Subcutaneous abdominal adipose tissue (tissue), 5 donors: ENCODE measurements at regions not wholly inside any gene's neighbourhood (a gene's known extent, or its start where the extent isn't known, plus 50 kb on each side); places are given as distances from the start of the nearest gene placed in this dataset.

Source experiments
- H3K27ac ChIP-seq: one replicate; pipeline ENCODE4 v1.7.0; 2013; ENCODE audit warnings: low read depth, mild to moderate bottlenecking, inconsistent platforms, low read length, moderate library complexity
- H3K27me3 ChIP-seq, 5 donors: one replicate each; pipeline ENCODE4 v1.7.0; 2013; ENCODE audit warnings: low read length in 5 of 5, inconsistent platforms in 1 of 5; ENCODE audit not compliant: control insufficient read depth in 5 of 5, insufficient read depth in 4 of 5
- H3K36me3 ChIP-seq, 5 donors: one replicate each; pipeline ENCODE4 v1.7.0; 2013; ENCODE audit warnings: low read length in 5 of 5; ENCODE audit not compliant: control insufficient read depth in 5 of 5, insufficient read depth in 5 of 5
- H3K4me1 ChIP-seq, 5 donors: one replicate each; pipeline ENCODE4 v1.7.0; 2013; ENCODE audit warnings: low read length in 5 of 5, mild to moderate bottlenecking in 3 of 5, moderate library complexity in 1 of 5; ENCODE audit not compliant: control insufficient read depth in 5 of 5, insufficient read depth in 5 of 5
- H3K4me3 ChIP-seq, 5 donors: one replicate each; pipeline ENCODE4 v1.7.0; 2013; ENCODE audit warnings: low read length in 5 of 5, low read depth in 1 of 5
- H3K9ac ChIP-seq, 5 donors: one replicate each; pipeline ENCODE4 v1.7.0; 2013; ENCODE audit warnings: low read length in 5 of 5, mild to moderate bottlenecking in 4 of 5, moderate library complexity in 3 of 5
- H3K9me3 ChIP-seq, 5 donors: one replicate each; pipeline ENCODE4 v1.7.0; 2013; ENCODE audit warnings: low read length in 5 of 5; ENCODE audit not compliant: control insufficient read depth in 5 of 5
- donor health status: healthy.
- donor health status: healthy.
- donor health status: healthy.
- donor health status: healthy.
- donor health status: healthy.

DNA sequence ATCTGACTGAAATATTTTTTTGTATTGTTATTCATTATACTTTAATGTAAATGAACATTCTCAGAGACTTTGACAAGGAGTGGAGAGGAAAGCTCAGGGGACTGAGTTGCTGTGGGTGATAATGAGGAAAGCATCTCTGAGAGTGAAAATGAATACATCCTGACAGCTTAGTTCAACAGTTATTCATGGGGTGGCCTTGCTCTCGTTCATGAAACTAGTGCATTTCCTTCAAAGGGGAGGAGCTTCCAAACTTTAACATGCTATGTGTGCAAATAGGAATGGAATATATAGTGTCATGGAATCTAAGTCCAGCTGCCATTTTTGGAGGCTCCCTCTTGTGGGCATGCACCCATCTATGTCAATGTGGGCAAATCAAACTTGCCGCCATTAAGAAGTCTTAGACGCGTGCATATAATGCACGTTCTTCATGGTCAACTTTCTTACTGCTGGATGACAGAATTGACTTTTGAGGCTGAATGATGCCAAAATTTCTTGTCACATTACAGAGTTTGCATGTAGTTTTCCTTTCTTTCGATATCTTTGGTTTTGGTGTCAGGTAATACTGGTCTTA lies 124.3 kb upstream of the TMEM170B start:
- Histone ChIP-seq H3K9me3 (no peaks in the 10 kb centered on the region), H3K36me3 (no peaks in the 10 kb centered on the region), H3K4me1 (peaks cover 0 to 25% (median 20%) of the 10 kb centered on the region in 5 donors), H3K9ac (no peak overlapping the region), H3K27me3 (no peaks in the 10 kb centered on the region), H3K27ac (no peak overlapping the region), H3K4me3 (no peak overlapping the region)

- H3K9me3 ChIP-seq: no peaks in the 10 kb centered on the region
- peak overlapping the region; percentile 33 for H3K27ac ChIP-seq
- H3K36me3 ChIP-seq: no peaks in the 10 kb centered on the region
- H3K9ac ChIP-seq: no peak overlapping the region
- H3K4me3 ChIP-seq: no peak overlapping the region
- no peaks in the 10 kb centered on the region for H3K27me3 ChIP-seq
- peaks cover 0 to 25% (median 20%) of the 10 kb centered on the region in 5 donors for H3K4me1 ChIP-seq
These were observed 124.9 kb upstream of the TMEM170B start for GRCh38 chr6:11412616-11413015.

DNA sequence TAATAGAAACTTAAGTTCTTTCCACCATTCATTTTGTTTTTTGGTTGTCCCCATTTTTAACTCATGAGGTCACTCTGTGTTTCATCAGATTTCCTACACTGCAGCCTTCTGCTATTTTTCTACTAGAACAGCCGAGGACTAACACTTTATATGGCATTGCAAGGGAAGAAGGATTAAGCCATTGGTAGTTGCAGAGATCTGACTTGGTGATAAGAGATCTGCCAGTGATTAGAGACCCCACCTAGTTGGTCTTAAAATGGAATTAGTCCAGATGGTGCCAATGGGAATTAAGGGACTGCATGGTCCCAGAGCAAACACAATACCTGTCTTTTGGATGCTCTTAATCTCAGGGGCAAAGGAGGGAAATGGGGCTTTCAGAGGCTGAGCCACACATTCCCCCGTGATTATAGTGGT lies 125.5 kb upstream of the TMEM170B start:
- Histone ChIP-seq H3K9ac (no peak overlapping the region), H3K27ac (peak overlapping the region; percentile 33), H3K4me3 (no peak overlapping the region), H3K27me3 (no peaks in the 10 kb centered on the region), H3K4me1 (peaks cover 0 to 25% (median 20%) of the 10 kb centered on the region in 5 donors), H3K9me3 (no peaks in the 10 kb centered on the region), H3K36me3 (no peaks in the 10 kb centered on the region)

DNA sequence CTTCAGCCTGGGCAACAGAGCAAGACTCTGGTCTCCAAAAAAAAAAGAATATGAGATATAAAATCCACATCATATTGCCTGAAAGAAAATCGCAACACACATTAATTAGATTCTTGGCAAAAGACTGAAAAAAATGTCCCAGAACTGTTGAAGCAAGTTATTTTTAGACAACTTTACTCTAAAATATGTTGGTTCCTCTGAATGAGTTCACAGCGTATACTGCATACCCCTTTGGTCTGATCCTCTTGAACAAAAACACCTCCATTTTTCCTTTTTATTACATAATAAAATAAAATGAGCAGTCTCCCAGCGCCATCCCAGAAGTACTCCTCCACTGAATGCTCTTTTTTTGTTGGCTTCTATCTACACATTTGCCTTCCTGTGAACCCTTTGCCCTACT lies 126.0 kb upstream of the TMEM170B start:
- Histone ChIP-seq H3K4me1 (peaks cover 0 to 25% (median 20%) of the 10 kb centered on the region in 5 donors), H3K36me3 (no peaks in the 10 kb centered on the region), H3K4me3 (no peak overlapping the region), H3K9me3 (no peaks in the 10 kb centered on the region), H3K9ac (no peak overlapping the region), H3K27me3 (no peaks in the 10 kb centered on the region), H3K27ac (peak overlapping the region; percentile 33)

- Histone ChIP-seq H3K27me3 (no peaks in the 10 kb centered on the region), H3K36me3 (no peaks in the 10 kb centered on the region), H3K9ac (no peak overlapping the region), H3K27ac (peak overlapping the region; percentile 33), H3K9me3 (no peaks in the 10 kb centered on the region), H3K4me1 (peaks cover 0 to 25% (median 20%) of the 10 kb centered on the region in 5 donors), H3K4me3 (no peak overlapping the region)
These were observed 126.8 kb upstream of the TMEM170B start for GRCh38 chr6:11410539-11411307.

- H3K36me3 ChIP-seq: no peaks in the 10 kb centered on the region
- no peaks in the 10 kb centered on the region for H3K27me3 ChIP-seq
- no peak overlapping the region for H3K9ac ChIP-seq
- peak overlapping the region; percentile 17 for H3K27ac ChIP-seq
- H3K4me3 ChIP-seq: no peak overlapping the region
- H3K9me3 ChIP-seq: no peaks in the 10 kb centered on the region
- peaks cover 0 to 25% (median 23%) of the 10 kb centered on the region in 5 donors for H3K4me1 ChIP-seq
These were observed 128.2 kb upstream of the TMEM170B start for GRCh38 chr6:11409371-11409770.

DNA sequence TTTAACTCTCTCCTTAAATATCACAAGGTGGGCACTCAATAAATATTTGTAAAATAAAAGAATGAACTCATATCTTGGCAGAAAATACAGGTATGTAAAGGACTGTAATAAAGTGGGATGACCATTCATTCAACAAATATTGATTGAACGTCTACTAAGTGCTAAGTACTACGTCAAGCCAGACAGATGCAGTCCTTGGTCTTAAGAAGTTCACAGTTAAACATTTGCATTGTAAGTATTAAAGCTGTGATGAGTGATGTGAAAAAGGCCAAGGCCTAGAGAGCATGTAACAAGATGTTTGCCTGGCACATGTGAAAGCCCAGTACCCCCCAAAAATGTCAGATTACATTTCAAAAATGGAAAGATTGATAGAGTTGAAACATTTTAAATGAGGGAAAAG lies 130.1 kb upstream of the TMEM170B start:
- Histone ChIP-seq H3K9me3 (no peaks in the 10 kb centered on the region), H3K4me1 (peaks cover 0 to 23% (median 20%) of the 10 kb centered on the region in 5 donors), H3K27ac (no peak overlapping the region), H3K27me3 (no peaks in the 10 kb centered on the region), H3K4me3 (no peak overlapping the region), H3K36me3 (no peaks in the 10 kb centered on the region), H3K9ac (no peak overlapping the region)

DNA sequence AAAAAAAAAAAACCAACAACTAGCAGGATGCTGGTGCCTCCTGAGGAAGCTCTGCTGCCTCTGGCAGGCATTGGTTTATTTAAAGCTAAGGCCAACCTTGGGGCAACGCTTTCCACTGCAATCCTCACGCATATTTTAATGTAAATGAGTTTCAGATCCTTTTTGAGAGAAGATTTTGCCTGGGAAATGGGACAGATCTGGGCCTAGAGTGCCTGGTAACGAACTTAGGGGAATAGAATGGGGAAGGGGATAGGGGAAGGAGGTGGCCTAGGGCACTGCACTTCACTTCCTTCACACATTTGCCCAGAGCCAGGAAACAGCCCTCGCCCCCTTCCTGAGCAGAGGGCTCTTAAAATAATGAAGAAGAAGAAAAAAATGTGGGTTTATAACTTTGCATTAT lies 132.7 kb upstream of the TMEM170B start:
- H3K4me1 ChIP-seq: peaks cover 0 to 9% (median 6%) of the 10 kb centered on the region in 5 donors

DNA sequence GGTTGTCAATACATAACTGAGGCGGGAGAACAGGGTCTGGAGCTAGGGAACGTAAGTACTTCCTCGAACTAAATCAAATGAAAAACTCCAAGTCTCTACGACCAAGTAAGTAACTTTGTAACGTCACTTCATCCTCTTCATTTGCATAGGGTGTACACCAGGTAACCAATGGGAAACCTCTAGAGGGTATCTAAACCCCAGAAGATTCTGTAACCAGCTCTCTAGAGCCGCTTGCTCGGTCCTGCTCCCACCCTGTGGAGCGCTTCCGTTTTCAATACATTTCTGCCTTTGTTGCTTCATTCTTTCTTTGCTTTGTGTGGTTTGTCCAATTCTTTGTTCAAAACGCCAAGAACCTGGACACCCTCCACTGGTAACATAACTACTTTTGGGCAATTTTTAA lies 133.5 kb upstream of the TMEM170B start:
- H3K27ac ChIP-seq: no peak overlapping the region

More for the DNA sequence above, 132.7 kb upstream of the TMEM170B start:
- Histone ChIP-seq H3K36me3 (no peaks in the 10 kb centered on the region), H3K27ac (no peak overlapping the region), H3K27me3 (no peaks in the 10 kb centered on the region), H3K4me3 (no peak overlapping the region), H3K9me3 (no peaks in the 10 kb centered on the region), H3K9ac (no peak overlapping the region)

DNA sequence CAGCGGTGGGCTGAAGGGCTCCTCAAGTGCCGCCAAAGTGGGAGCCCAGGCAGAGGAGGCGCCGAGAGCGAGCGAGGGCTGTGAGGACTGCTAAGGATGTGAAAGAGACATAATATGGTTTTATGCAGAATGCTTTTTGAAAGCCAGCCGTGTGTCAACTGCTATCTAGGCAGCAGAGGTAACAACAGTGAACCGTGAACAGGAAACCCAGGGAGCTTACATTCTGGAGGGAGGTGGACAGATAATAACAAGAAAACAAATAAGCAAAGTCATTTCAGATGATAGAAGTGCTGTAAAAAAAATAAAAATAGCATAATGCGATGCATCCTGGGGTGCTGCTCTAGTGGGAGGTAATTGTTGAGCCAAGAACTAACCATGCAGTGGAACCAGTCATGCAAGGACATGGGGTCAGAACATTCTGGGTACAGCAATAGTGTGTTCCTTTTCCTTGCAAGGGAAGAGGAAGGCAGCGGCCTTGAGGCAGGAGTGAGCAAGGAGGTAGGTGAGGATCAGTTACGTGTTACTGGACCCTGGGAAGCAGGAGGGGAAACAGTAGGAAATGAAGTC lies 134.4 kb upstream of the TMEM170B start:
- Histone ChIP-seq H3K36me3 (no peaks in the 10 kb centered on the region), H3K4me1 (peaks cover 0 to 13% (median 7%) of the 10 kb centered on the region in 5 donors), H3K27ac (no peak overlapping the region), H3K4me3 (no peak overlapping the region), H3K27me3 (no peaks in the 10 kb centered on the region), H3K9ac (no peak overlapping the region), H3K9me3 (no peaks in the 10 kb centered on the region)

More for the DNA sequence above, 133.5 kb upstream of the TMEM170B start:
- H3K36me3 ChIP-seq: no peaks in the 10 kb centered on the region
- H3K9me3 ChIP-seq: no peaks in the 10 kb centered on the region
- H3K4me1 ChIP-seq: peaks cover 0 to 5% (median 4%) of the 10 kb centered on the region in 5 donors
- H3K9ac ChIP-seq: no peak overlapping the region
- H3K4me3 ChIP-seq: no peak overlapping the region
- H3K27me3 ChIP-seq: no peaks in the 10 kb centered on the region
